Natural killer cell treated with Interleukin-12 subunit alpha and Interleukin-12 subunit beta and Interleukin-15 and Interleukin-18, amount 100 ng/mL, for 72 hours (primary cell): ENCODE measurements at regions not wholly inside any gene's neighbourhood (a gene's known extent, or its start where the extent isn't known, plus 50 kb on each side); places are given as distances from the start of the nearest gene placed in this dataset.

Experiments used
- ATAC-seq, 2 donors: fragments of 150-1000 bp; cut with Tn5 transposase in 1 of 2; sonication (Bioruptor Pico), chemical (Tn5 transposase) in 1 of 2; 2 replicates each; pipeline ENCODE4 v1.10.0; 2021
- DNase-seq: peaks from one replicate; pipeline ENCODE4 v3.0.0; 2022; ENCODE audit warnings: low spot score
- H3K27ac Mint-ChIP-seq, 2 donors: 1 replicate in 1 of 2; 2 replicates in 1 of 2; pipeline ENCODE4 v1.8.0; 2022; ENCODE audit warnings: mixed read lengths in 2 of 2, mild to moderate bottlenecking in 1 of 2, moderate library complexity in 1 of 2
- H3K27me3 Mint-ChIP-seq, 2 donors: 1 replicate in 1 of 2; 2 replicates in 1 of 2; pipeline ENCODE4 v1.8.0; 2022; ENCODE audit warnings: mixed read lengths in 2 of 2
- H3K36me3 Mint-ChIP-seq: one replicate; pipeline ENCODE4 v1.8.0; 2022; ENCODE audit warnings: mixed read lengths
- H3K4me1 Mint-ChIP-seq, 2 donors: 1 replicate in 1 of 2; 2 replicates in 1 of 2; pipeline ENCODE4 v1.8.0; 2022; ENCODE audit warnings: low read depth in 2 of 2, mixed read lengths in 2 of 2, mild to moderate bottlenecking in 1 of 2
- H3K4me3 Mint-ChIP-seq: one replicate; pipeline ENCODE4 v1.8.0; 2022; ENCODE audit warnings: mixed read lengths
- H3K9me3 Mint-ChIP-seq: 2 replicates; pipeline ENCODE4 v1.8.0; 2022; ENCODE audit warnings: mixed read lengths

DNA sequence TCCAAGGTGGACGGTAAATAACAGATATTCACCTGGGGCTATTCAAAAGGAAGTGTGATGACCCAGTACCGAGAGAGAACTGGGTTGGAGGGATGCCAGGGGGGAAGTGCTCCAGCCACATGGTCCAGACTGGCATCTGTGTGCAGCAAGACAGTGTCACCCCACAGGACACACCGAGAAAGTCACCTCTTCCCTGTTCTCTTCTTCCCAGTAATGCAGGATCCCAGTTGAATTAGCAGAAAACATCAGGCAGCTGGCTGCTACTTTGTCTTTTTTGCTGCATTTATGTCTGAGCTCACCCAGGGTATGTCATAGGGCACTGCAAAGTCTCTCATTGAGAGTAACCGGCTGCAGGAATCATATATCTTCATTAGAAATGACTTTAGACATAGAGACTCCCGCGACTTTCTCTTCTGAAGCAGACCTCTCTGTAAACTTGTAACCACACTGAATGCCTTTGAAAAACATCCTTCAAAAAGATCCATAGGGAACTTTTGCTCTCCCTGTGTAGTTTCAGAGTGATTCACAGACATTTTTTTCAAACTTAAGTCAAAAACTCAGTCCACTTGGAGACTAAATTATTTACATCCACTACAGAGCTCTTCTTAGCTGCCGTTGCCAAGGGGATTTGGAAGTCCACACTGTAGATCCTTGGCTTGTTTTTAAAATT, 609.0 kb upstream of the DPP6 start:
- peaks cover 7% of the 10 kb centered on the region for H3K9me3 Mint-ChIP-seq
- no peaks in the 10 kb centered on the region for H3K4me1 Mint-ChIP-seq
- no peak for ATAC-seq
- no peak overlapping the region for H3K4me3 Mint-ChIP-seq
- no peaks in the 10 kb centered on the region for H3K27me3 Mint-ChIP-seq
- no peak for DNase-seq
- no peak overlapping the region for H3K27ac Mint-ChIP-seq
- H3K36me3 Mint-ChIP-seq = no peaks in the 10 kb centered on the region

DNA sequence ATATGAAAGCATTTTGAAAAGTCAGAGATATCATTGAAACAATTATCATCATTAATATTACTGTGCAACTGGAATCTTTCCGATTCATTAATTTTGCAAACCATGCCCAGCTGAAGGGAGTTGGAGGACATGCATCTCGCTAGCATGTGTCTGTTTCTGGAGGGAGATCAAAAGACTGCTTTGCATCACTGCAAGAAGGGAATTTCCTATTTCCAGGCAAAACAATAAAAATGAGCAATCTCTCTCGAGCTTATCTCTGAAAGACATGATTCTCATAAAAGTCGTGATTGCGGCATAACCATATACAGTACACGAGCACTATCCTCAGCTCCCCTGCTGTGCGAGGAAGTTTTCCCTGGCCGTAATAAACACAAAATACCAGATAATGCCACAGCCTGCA, 607.6 kb upstream of the DPP6 start:
- ATAC-seq (no peak), DNase-seq (no peak)
- Mint-ChIP-seq H3K4me1 (no peaks in the 10 kb centered on the region), H3K4me3 (no peak overlapping the region), H3K27me3 (no peaks in the 10 kb centered on the region), H3K36me3 (no peaks in the 10 kb centered on the region), H3K27ac (no peak overlapping the region), H3K9me3 (peaks cover 11% of the 10 kb centered on the region)

DNA sequence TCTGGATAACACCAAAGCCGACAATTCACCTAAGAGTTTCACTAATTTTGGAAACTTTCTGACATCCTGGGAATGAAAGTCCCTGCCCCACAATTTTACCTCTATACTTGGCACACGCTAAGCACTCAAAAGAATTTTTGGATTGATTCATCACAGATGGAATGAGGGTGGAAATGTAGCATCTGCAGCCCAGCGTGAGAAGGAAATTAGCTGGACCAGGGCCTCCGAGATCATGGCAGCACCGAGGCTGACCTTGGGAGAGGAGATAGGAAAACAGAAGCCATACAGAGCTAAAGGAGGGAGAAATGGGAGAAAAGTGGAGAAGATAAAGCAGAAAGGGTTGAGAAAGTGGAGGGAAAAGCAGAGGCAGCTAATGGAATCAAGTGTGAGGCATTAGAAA, 606.6 kb upstream of the DPP6 start:
- no peak for DNase-seq
- H3K4me1 Mint-ChIP-seq = no peaks in the 10 kb centered on the region
- H3K27me3 Mint-ChIP-seq = no peaks in the 10 kb centered on the region
- H3K27ac Mint-ChIP-seq = no peak overlapping the region
- ATAC-seq = no peak
- H3K9me3 Mint-ChIP-seq = peaks cover 14% of the 10 kb centered on the region
- no peak overlapping the region for H3K4me3 Mint-ChIP-seq
- H3K36me3 Mint-ChIP-seq = no peaks in the 10 kb centered on the region

DNA sequence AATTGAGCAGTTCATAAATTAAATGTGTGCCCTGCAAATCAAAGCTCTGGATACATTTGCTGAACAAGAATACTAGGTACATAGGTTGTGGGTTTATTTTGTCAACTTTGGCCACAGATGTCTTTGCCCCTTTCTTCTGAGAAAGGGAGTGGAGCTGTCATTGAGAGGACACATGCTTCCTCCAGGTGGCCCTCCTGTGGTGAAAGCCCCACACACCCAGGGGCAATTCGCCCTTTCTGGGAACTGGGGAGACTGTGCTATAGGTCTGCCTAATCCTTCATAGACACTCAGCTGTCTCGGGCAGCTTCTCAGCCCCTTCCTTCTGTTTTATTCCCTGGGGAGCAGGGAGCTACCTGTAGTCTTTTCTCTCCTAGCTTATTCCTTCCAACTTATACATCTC, 605.7 kb upstream of the DPP6 start:
- H3K27ac Mint-ChIP-seq = no peak overlapping the region
- no peaks in the 10 kb centered on the region for H3K27me3 Mint-ChIP-seq
- no peaks in the 10 kb centered on the region for H3K36me3 Mint-ChIP-seq
- peaks cover 18% of the 10 kb centered on the region for H3K9me3 Mint-ChIP-seq
- no peak for DNase-seq
- H3K4me1 Mint-ChIP-seq = no peaks in the 10 kb centered on the region
- no peak overlapping the region for H3K4me3 Mint-ChIP-seq
- no peak for ATAC-seq

DNA sequence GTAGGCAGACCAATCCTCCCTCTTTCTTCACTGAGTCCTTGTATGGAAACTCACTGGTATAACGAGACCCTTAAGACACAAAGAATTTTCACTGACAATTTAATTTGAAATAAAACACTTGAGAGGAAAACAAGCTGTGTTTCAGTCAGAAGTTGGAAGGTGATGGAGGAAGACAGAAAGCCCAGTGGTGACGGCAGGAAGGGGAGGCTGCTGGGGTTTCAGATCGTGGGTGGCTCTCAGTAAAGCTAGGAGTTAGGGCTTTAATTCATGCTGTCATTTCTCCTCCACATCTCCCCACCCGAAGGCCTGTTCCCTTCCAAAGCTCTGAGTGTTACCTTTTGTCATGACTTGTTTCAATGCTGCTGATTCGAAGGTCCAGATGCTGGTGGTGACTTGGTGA, 605.2 kb upstream of the DPP6 start:
- Mint-ChIP-seq H3K4me1 (no peaks in the 10 kb centered on the region), H3K36me3 (no peaks in the 10 kb centered on the region), H3K27ac (no peak overlapping the region), H3K27me3 (no peaks in the 10 kb centered on the region), H3K9me3 (peaks cover 23% of the 10 kb centered on the region), H3K4me3 (no peak overlapping the region)
- no peak for DNase-seq
- no peak for ATAC-seq

DNA sequence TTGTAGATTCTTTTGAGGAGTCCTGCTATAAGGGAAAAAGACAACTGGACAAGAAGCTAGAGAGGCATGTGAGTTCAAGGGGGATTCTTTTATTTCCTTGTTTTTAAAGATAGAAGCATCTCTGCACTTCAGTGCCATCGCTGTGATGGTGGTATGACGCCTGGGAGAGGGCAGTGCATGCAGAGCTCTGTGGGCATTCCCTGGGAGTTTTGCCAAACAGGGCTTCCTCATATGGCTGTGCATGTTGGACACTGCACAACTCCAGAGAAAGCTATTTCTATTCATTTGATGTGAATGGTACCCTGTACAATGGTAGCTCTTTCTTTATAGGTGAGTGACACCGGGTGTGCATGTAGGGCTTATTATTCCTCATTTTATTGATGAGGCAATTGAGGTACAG, 599.5 kb upstream of the DPP6 start:
- H3K27me3 Mint-ChIP-seq = no peaks in the 10 kb centered on the region
- peaks cover 6% of the 10 kb centered on the region for H3K36me3 Mint-ChIP-seq
- no peak overlapping the region for H3K27ac Mint-ChIP-seq
- ATAC-seq = no peak
- peaks cover 42% of the 10 kb centered on the region for H3K9me3 Mint-ChIP-seq
- no peaks in the 10 kb centered on the region for H3K4me1 Mint-ChIP-seq
- H3K4me3 Mint-ChIP-seq = no peak overlapping the region
- DNase-seq = no peak

DNA sequence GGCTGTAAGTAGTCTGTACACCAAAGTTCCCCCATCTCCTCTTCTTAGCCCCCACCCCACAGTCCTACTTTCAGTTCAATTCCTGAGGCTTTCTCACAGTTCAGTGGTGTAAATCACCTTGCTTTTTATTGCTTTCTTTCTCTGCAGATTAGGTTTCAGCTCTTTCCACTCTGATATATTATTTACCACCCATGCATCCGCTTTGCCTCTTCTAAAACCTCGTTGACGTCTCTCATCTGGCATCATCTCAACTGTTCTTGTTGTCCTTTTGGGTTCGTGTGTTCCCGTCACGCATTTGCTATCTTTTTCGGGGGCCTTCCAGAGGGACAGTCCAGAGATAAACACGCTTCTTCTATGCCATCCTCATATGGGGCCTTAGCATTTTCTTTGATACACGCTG, 597.9 kb upstream of the DPP6 start:
- Mint-ChIP-seq H3K36me3 (peaks cover 6% of the 10 kb centered on the region), H3K27ac (no peak overlapping the region), H3K27me3 (no peaks in the 10 kb centered on the region), H3K4me3 (no peak overlapping the region), H3K4me1 (no peaks in the 10 kb centered on the region), H3K9me3 (peaks cover 39% of the 10 kb centered on the region)
- DNase-seq (no peak), ATAC-seq (no peak)

DNA sequence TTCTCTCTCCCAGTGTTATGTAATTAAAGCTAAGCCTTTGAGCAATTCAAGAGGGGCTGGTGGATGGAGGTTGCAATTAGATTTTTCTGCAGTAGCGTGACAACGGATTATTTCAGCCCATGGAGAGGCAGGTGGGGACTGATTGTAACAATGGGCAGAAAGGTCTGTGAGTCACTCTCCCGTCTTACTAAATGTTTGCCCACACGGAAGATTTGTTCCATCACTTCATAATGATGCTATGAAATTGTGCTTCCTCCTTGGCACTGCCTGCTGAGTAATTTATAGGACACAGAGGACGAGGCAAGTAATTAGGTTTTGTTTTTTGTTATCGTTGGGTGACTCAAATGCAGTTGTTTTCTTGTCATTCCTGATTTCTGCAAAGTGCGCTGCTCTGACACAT, 594.5 kb upstream of the DPP6 start:
- H3K27ac Mint-ChIP-seq = no peak overlapping the region
- no peak for ATAC-seq
- H3K4me3 Mint-ChIP-seq = no peak overlapping the region
- H3K27me3 Mint-ChIP-seq = no peaks in the 10 kb centered on the region
- peaks cover 23% of the 10 kb centered on the region for H3K9me3 Mint-ChIP-seq
- no peak for DNase-seq
- peaks cover 6% of the 10 kb centered on the region for H3K36me3 Mint-ChIP-seq
- no peaks in the 10 kb centered on the region for H3K4me1 Mint-ChIP-seq

DNA sequence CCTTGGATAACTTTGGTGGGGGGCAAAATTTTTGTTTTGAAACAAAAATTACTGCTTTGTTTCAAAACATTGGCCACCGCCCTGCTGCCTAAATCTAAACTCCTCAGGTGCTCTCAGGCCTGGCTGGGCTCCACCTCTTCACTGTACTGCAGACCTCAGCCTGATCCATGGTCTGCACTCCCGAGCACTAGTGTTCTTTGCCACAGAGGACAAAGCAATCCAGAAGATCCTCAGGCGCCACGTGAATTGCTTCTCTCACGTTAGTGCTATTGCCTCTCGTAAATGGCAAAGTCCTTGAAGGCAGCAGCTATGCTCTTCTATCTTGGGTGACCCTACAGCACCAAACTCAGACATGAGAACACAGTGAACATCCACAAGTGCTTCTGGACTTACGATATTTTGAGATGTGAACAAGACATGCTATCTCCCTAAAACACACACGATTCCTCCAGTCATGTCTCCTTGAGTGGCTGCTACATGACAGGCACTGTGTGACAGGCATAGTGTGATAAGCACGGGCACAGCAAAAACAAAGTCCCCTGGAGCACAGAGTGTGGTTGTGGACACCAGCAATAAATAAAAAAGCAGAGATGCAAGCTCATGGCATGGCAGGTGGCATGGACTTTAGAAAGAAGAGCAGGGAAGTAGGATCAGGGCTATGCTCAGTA, 582.1 kb upstream of the DPP6 start:
- peaks cover 13% of the 10 kb centered on the region for H3K9me3 Mint-ChIP-seq
- H3K4me3 Mint-ChIP-seq = no peak overlapping the region
- H3K36me3 Mint-ChIP-seq = peaks cover 8% of the 10 kb centered on the region
- H3K4me1 Mint-ChIP-seq = no peaks in the 10 kb centered on the region
- DNase-seq = no peak
- H3K27ac Mint-ChIP-seq = no peak overlapping the region
- no peaks in the 10 kb centered on the region for H3K27me3 Mint-ChIP-seq
- no peak for ATAC-seq

DNA sequence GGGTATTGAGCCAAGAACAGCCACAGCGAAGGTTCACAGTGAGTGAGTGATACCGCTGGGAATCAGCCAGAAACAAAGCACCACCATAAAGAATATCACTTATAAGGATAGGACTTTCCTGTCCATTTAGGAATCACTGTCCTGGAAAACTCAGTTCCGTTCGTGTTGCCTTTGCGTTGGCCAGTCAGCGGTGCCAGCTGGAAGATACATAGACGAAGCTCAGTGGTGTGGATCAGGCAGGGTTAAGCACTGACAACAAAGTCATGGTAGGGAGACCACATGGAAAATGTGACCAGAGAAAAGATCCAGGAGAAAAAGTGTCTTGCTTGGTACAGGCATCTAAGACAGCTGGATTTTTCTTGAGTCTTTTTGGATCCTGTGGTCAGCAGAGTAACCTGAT, 579.7 kb upstream of the DPP6 start:
- H3K36me3 Mint-ChIP-seq = peaks cover 8% of the 10 kb centered on the region
- H3K9me3 Mint-ChIP-seq = peaks cover 13% of the 10 kb centered on the region
- no peak for DNase-seq
- ATAC-seq = no peak
- H3K4me3 Mint-ChIP-seq = no peak overlapping the region
- no peaks in the 10 kb centered on the region for H3K4me1 Mint-ChIP-seq
- no peaks in the 10 kb centered on the region for H3K27me3 Mint-ChIP-seq
- no peak overlapping the region for H3K27ac Mint-ChIP-seq

DNA sequence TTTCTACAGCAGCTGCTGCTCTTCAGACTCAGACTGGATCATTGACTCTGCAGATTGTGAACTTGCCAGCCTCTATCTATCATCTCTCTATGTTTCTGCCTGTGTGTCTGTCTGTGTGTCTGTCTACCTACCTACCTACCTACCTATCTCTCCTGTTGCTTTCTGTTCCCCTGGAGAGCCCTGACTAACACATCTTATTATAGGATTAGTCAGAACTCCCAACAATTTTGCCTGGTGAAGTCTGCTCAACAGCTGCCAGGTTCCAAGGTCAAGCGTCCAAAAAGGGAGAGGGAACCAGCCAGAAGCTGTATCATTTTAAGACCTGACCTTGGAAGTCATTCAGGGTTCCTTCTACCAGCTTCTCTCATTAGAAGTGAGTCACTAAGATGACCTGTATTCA, 579.0 kb upstream of the DPP6 start:
- DNase-seq (no peak), ATAC-seq (no peak)
- Mint-ChIP-seq H3K4me1 (no peaks in the 10 kb centered on the region), H3K27me3 (no peaks in the 10 kb centered on the region), H3K27ac (no peak overlapping the region), H3K36me3 (peaks cover 8% of the 10 kb centered on the region), H3K9me3 (peaks cover 13% of the 10 kb centered on the region), H3K4me3 (no peak overlapping the region)

DNA sequence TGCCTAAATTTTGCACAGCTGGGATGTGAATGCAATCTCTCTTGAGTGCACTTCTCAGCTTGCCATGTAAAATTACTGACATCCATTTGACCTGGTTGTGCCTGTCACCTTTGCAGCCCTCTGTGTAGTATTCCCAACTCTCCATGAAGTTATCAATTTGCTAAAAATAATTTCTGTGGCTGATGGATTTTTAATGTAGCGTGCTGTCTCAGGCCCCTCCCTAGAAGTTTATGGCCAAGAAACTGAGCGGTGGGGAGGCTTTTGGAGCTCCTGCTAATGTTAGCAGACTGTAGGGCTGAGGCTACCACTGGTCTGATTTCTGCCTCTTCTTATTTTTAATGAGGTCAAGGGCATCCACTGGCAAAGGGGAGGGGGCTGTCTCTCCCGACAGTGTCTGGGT, 577.0 kb upstream of the DPP6 start:
- DNase-seq (no peak), ATAC-seq (no peak)
- Mint-ChIP-seq H3K4me3 (no peak overlapping the region), H3K27me3 (no peaks in the 10 kb centered on the region), H3K4me1 (no peaks in the 10 kb centered on the region), H3K36me3 (peaks cover 6% of the 10 kb centered on the region), H3K9me3 (peaks cover 10% of the 10 kb centered on the region), H3K27ac (no peak overlapping the region)

DNA sequence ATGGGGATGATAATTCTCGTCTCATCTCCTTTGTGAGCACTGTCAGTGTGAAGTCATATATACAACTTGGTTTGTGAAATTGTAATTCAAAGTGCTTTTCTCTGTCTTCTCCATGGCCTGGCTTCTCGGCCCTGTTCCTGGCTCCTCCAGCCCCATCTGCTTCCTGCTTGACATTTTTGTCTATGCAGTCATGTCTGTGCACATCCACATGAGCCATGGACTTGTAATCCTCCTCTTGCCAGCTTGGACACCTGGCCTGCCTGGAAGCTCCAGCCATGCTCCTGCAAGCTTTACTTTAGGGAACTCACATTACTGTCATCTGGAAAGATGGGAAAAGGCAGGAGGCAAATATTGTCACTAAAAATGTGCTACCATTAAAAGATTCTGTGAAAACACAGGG, 576.0 kb upstream of the DPP6 start:
- no peaks in the 10 kb centered on the region for H3K4me1 Mint-ChIP-seq
- no peaks in the 10 kb centered on the region for H3K27me3 Mint-ChIP-seq
- DNase-seq (no peak), ATAC-seq (no peak)
- no peak overlapping the region for H3K4me3 Mint-ChIP-seq
- no peak overlapping the region for H3K27ac Mint-ChIP-seq
- H3K9me3 Mint-ChIP-seq = peaks cover 4% of the 10 kb centered on the region
- peaks cover 4% of the 10 kb centered on the region for H3K36me3 Mint-ChIP-seq

DNA sequence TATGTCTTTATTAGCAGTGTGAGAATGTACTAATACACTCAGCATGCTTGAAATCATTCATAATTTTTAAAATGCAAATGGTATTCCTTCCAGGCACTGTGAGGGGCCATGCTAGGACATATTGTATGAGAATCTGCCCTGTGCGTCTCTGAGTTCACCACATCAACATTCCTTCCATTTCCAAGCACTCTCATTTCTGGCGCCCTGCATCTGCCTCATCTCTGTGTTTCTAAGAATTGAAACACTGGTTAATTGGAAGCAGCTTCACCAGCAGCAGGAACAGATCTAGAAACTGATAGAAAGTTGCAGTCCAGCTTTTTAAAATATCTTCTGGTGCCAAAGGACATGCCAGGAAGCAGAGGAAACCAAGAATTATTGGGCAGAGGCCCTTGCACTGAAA, 555.9 kb upstream of the DPP6 start:
- DNase-seq = no peak
- no peak overlapping the region for H3K4me3 Mint-ChIP-seq
- no peak overlapping the region for H3K27ac Mint-ChIP-seq
- no peaks in the 10 kb centered on the region for H3K4me1 Mint-ChIP-seq
- no peaks in the 10 kb centered on the region for H3K36me3 Mint-ChIP-seq
- peaks cover 26% of the 10 kb centered on the region for H3K9me3 Mint-ChIP-seq
- no peaks in the 10 kb centered on the region for H3K27me3 Mint-ChIP-seq
- ATAC-seq = no peak

DNA sequence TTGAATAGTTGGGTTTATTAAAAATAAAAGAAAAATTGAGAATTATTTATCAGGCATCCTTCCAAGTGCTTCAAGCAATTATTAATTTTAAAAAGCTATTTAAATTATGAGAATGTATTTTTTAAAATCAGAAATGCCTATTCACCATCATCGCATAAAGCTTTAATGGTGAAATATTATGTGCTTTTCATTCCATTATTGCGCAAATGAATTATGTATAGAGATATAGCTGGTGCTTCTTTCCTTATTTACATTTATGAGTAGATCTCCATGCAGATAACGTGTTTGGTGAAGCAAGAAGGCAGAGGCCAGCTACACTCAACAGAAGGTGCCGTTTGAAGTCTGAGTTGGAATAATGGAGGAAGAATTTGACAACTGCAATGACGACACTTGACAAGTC, 549.1 kb upstream of the DPP6 start:
- H3K9me3 Mint-ChIP-seq = peaks cover 18% of the 10 kb centered on the region
- no peak for ATAC-seq
- H3K27ac Mint-ChIP-seq = no peak overlapping the region
- no peaks in the 10 kb centered on the region for H3K27me3 Mint-ChIP-seq
- no peak overlapping the region for H3K4me3 Mint-ChIP-seq
- H3K4me1 Mint-ChIP-seq = no peaks in the 10 kb centered on the region
- no peaks in the 10 kb centered on the region for H3K36me3 Mint-ChIP-seq
- no peak for DNase-seq
